ENCODE measurements at regions not wholly inside any gene's neighbourhood (a gene's known extent, or its start where the extent isn't known, plus 50 kb on each side); places are given as distances from the start of the nearest gene placed in this dataset.

GRCh38 chr18:8995096-8995495, 107.4 kb upstream of the NDUFV2 start:
- WGBS (ENCODE audit: insufficient coverage) = 100% methylated on average over 1 of the region's 3 CpGs
- Histone ChIP-seq H3K27me3 (replicated peaks in 2 of 5; ENCODE audit: control insufficient read depth in 4 of 5, insufficient read depth in 5 of 5, low read length in 4 of 5) (no peaks in the 10 kb centered on the region), H3K4me3 (ENCODE audit: control insufficient read depth in 1 of 7, extremely low read depth in 1 of 7, insufficient read depth in 4 of 7, low read depth in 2 of 7, low read length in 6 of 7) (no peak overlapping the region), H3K9me3 (ENCODE audit: control extremely low read depth in 1 of 5, control insufficient read depth in 4 of 5, insufficient read depth in 2 of 5, low read depth in 1 of 5, low read length in 4 of 5) (peaks cover 0 to 6% (median 0%) of the 10 kb centered on the region in 5 experiments), H3K4me1 (ENCODE audit: control extremely low read depth in 1 of 4, control insufficient read depth in 4 of 4, insufficient read depth in 4 of 4, low read length in 3 of 4) (no peaks in the 10 kb centered on the region), H3K36me3 (ENCODE audit: control insufficient read depth in 4 of 4, insufficient read depth in 4 of 4, low read length in 3 of 4) (no peaks in the 10 kb centered on the region), H3K27ac (ENCODE audit: insufficient read depth in 1 of 2, low read depth in 1 of 2, low read length in 2 of 2, poor library complexity in 1 of 2, severe bottlenecking in 2 of 2) (no peak overlapping the region)
- CTCF ChIA-PET = no interaction called here
- no peak for DNase-seq
- POLR2A ChIA-PET = no interaction called here

GRCh38 chr18:8996771-8997432, 105.6 kb upstream of the NDUFV2 start:
- CTCF ChIA-PET = interaction anchor here (1.7 to 3.3 kb wide), 2 partner anchors 9 to 13 kb away, joined by 3 to 15 read pairs; no protein-coding TSS in a partner anchor
- H3K4me1 ChIP-seq (ENCODE audit: control extremely low read depth in 1 of 4, control insufficient read depth in 4 of 4, insufficient read depth in 4 of 4, low read length in 3 of 4) = no peaks in the 10 kb centered on the region
- H3K36me3 ChIP-seq (ENCODE audit: control insufficient read depth in 4 of 4, insufficient read depth in 4 of 4, low read length in 3 of 4) = no peaks in the 10 kb centered on the region
- H3K4me3 ChIP-seq (ENCODE audit: control insufficient read depth in 1 of 7, extremely low read depth in 1 of 7, insufficient read depth in 4 of 7, low read depth in 2 of 7, low read length in 6 of 7) = no peak overlapping the region
- 86% methylated on average over 1 of the region's 3 CpGs for WGBS (ENCODE audit: insufficient coverage)
- H3K27me3 ChIP-seq (replicated peaks in 2 of 5; ENCODE audit: control insufficient read depth in 4 of 5, insufficient read depth in 5 of 5, low read length in 4 of 5) = peaks cover 0 to 3% (median 0%) of the 10 kb centered on the region in 5 experiments
- POLR2A ChIA-PET = no interaction called here
- peaks cover 0 to 6% (median 0%) of the 10 kb centered on the region in 5 experiments for H3K9me3 ChIP-seq (ENCODE audit: control extremely low read depth in 1 of 5, control insufficient read depth in 4 of 5, insufficient read depth in 2 of 5, low read depth in 1 of 5, low read length in 4 of 5)
- no peak overlapping the region for H3K27ac ChIP-seq (ENCODE audit: insufficient read depth in 1 of 2, low read depth in 1 of 2, low read length in 2 of 2, poor library complexity in 1 of 2, severe bottlenecking in 2 of 2)
- no peak for DNase-seq

GRCh38 chr18:8997634-8998033, 104.9 kb upstream of the NDUFV2 start:
- Histone ChIP-seq H3K27me3 (replicated peaks in 2 of 5; ENCODE audit: control insufficient read depth in 4 of 5, insufficient read depth in 5 of 5, low read length in 4 of 5) (peaks cover 0 to 3% (median 0%) of the 10 kb centered on the region in 5 experiments), H3K4me1 (ENCODE audit: control extremely low read depth in 1 of 4, control insufficient read depth in 4 of 4, insufficient read depth in 4 of 4, low read length in 3 of 4) (no peaks in the 10 kb centered on the region), H3K4me3 (ENCODE audit: control insufficient read depth in 1 of 7, extremely low read depth in 1 of 7, insufficient read depth in 4 of 7, low read depth in 2 of 7, low read length in 6 of 7) (no peak overlapping the region), H3K36me3 (ENCODE audit: control insufficient read depth in 4 of 4, insufficient read depth in 4 of 4, low read length in 3 of 4) (no peaks in the 10 kb centered on the region), H3K27ac (ENCODE audit: insufficient read depth in 1 of 2, low read depth in 1 of 2, low read length in 2 of 2, poor library complexity in 1 of 2, severe bottlenecking in 2 of 2) (no peak overlapping the region), H3K9me3 (ENCODE audit: control extremely low read depth in 1 of 5, control insufficient read depth in 4 of 5, insufficient read depth in 2 of 5, low read depth in 1 of 5, low read length in 4 of 5) (peaks cover 0 to 6% (median 2%) of the 10 kb centered on the region in 5 experiments)
- no peak for DNase-seq
- CTCF ChIA-PET = interaction anchor here (1.7 to 3.3 kb wide), 2 partner anchors 10 to 14 kb away, joined by 3 to 15 read pairs; no protein-coding TSS in a partner anchor
- 92% methylated on average over 4 of the region's 5 CpGs for WGBS (ENCODE audit: insufficient coverage)
- POLR2A ChIA-PET = no interaction called here

- peak overlapping the region in 1 of 2 experiments; percentile 36 for H3K27ac ChIP-seq (ENCODE audit: insufficient read depth in 1 of 2, low read depth in 1 of 2, low read length in 2 of 2, poor library complexity in 1 of 2, severe bottlenecking in 2 of 2)
- H3K36me3 ChIP-seq (ENCODE audit: control insufficient read depth in 4 of 4, insufficient read depth in 4 of 4, low read length in 3 of 4) = no peaks in the 10 kb centered on the region
- 86% methylated on average over 2 of the region's 4 CpGs for WGBS (ENCODE audit: insufficient coverage)
- peaks cover 0 to 6% (median 3%) of the 10 kb centered on the region in 5 experiments for H3K9me3 ChIP-seq (ENCODE audit: control extremely low read depth in 1 of 5, control insufficient read depth in 4 of 5, insufficient read depth in 2 of 5, low read depth in 1 of 5, low read length in 4 of 5)
- peaks cover 0 to 3% (median 0%) of the 10 kb centered on the region in 5 experiments for H3K27me3 ChIP-seq (replicated peaks in 2 of 5; ENCODE audit: control insufficient read depth in 4 of 5, insufficient read depth in 5 of 5, low read length in 4 of 5)
- POLR2A ChIA-PET = no interaction called here
- CTCF ChIA-PET = interaction anchor here (3.3 kb wide), 1 partner anchor 11 kb away, joined by 15 read pairs; no protein-coding TSS in a partner anchor
- no peak overlapping the region for H3K4me3 ChIP-seq (ENCODE audit: control insufficient read depth in 1 of 7, extremely low read depth in 1 of 7, insufficient read depth in 4 of 7, low read depth in 2 of 7, low read length in 6 of 7)
- no peak for DNase-seq
- no peaks in the 10 kb centered on the region for H3K4me1 ChIP-seq (ENCODE audit: control extremely low read depth in 1 of 4, control insufficient read depth in 4 of 4, insufficient read depth in 4 of 4, low read length in 3 of 4)
Observed at GRCh38 chr18:8998481-8999217, 103.8 kb upstream of the NDUFV2 start.

GRCh38 chr18:8999872-9000271, 102.6 kb upstream of the NDUFV2 start:
- POLR2A ChIA-PET = interaction anchor here (0.8 kb wide), 1 partner anchor 346 kb away, joined by 3 read pairs; no protein-coding TSS in a partner anchor

GRCh38 chr18:9000733-9001132, 101.8 kb upstream of the NDUFV2 start:
- ChIA-PET POLR2A (no interaction called here), CTCF (interaction anchor here (0.9 to 1.1 kb wide), 2 partner anchors 13 to 15 kb away, joined by 3 read pairs; no protein-coding TSS in a partner anchor)
- no peak overlapping the region for H3K27ac ChIP-seq (ENCODE audit: insufficient read depth in 1 of 2, low read depth in 1 of 2, low read length in 2 of 2, poor library complexity in 1 of 2, severe bottlenecking in 2 of 2)
- WGBS (ENCODE audit: insufficient coverage) = 88% methylated on average over 3 of the region's 5 CpGs
- peaks cover 0 to 8% (median 3%) of the 10 kb centered on the region in 5 experiments for H3K9me3 ChIP-seq (ENCODE audit: control extremely low read depth in 1 of 5, control insufficient read depth in 4 of 5, insufficient read depth in 2 of 5, low read depth in 1 of 5, low read length in 4 of 5)
- peaks cover 0 to 3% (median 0%) of the 10 kb centered on the region in 5 experiments for H3K27me3 ChIP-seq (replicated peaks in 2 of 5; ENCODE audit: control insufficient read depth in 4 of 5, insufficient read depth in 5 of 5, low read length in 4 of 5)
- no peak overlapping the region for H3K4me3 ChIP-seq (ENCODE audit: control insufficient read depth in 1 of 7, extremely low read depth in 1 of 7, insufficient read depth in 4 of 7, low read depth in 2 of 7, low read length in 6 of 7)
- H3K36me3 ChIP-seq (ENCODE audit: control insufficient read depth in 4 of 4, insufficient read depth in 4 of 4, low read length in 3 of 4) = no peaks in the 10 kb centered on the region
- no peaks in the 10 kb centered on the region for H3K4me1 ChIP-seq (ENCODE audit: control extremely low read depth in 1 of 4, control insufficient read depth in 4 of 4, insufficient read depth in 4 of 4, low read length in 3 of 4)
- DNase-seq = no peak

More at GRCh38 chr18:8999872-9000271, 102.6 kb upstream of the NDUFV2 start:
- H3K27me3 ChIP-seq (replicated peaks in 2 of 5; ENCODE audit: control insufficient read depth in 4 of 5, insufficient read depth in 5 of 5, low read length in 4 of 5) = peaks cover 0 to 3% (median 0%) of the 10 kb centered on the region in 5 experiments
- peaks cover 0 to 8% (median 3%) of the 10 kb centered on the region in 5 experiments for H3K9me3 ChIP-seq (ENCODE audit: control extremely low read depth in 1 of 5, control insufficient read depth in 4 of 5, insufficient read depth in 2 of 5, low read depth in 1 of 5, low read length in 4 of 5)
- H3K4me1 ChIP-seq (ENCODE audit: control extremely low read depth in 1 of 4, control insufficient read depth in 4 of 4, insufficient read depth in 4 of 4, low read length in 3 of 4) = no peaks in the 10 kb centered on the region
- 100% methylated on average over 1 of the region's 9 CpGs for WGBS (ENCODE audit: insufficient coverage)
- H3K4me3 ChIP-seq (ENCODE audit: control insufficient read depth in 1 of 7, extremely low read depth in 1 of 7, insufficient read depth in 4 of 7, low read depth in 2 of 7, low read length in 6 of 7) = no peak overlapping the region
- no peak for DNase-seq
- H3K27ac ChIP-seq (ENCODE audit: insufficient read depth in 1 of 2, low read depth in 1 of 2, low read length in 2 of 2, poor library complexity in 1 of 2, severe bottlenecking in 2 of 2) = no peak overlapping the region
- no peaks in the 10 kb centered on the region for H3K36me3 ChIP-seq (ENCODE audit: control insufficient read depth in 4 of 4, insufficient read depth in 4 of 4, low read length in 3 of 4)
- CTCF ChIA-PET = interaction anchor here (1.1 to 3.3 kb wide), 2 partner anchors 12 to 16 kb away, joined by 3 to 15 read pairs; no protein-coding TSS in a partner anchor
